Caki2 (cell line): ENCODE measurements at regions not wholly inside any gene's neighbourhood (a gene's known extent, or its start where the extent isn't known, plus 50 kb on each side); places are given as distances from the start of the nearest gene placed in this dataset.

ENCODE experiments used
- DNase-seq: peaks from one replicate; pipeline ENCODE4 v3.0.0-alpha.2; 2015; ENCODE audit warnings: low read depth
- in situ Hi-C: cut with HindIII; loops from 2 replicates; pipeline ENCODE4 v1.10.0; 2016; ENCODE audit warnings: low sequenced_read_pairs, low pct_unique_long_range_greater_than_20kb, mixed read lengths

DNA sequence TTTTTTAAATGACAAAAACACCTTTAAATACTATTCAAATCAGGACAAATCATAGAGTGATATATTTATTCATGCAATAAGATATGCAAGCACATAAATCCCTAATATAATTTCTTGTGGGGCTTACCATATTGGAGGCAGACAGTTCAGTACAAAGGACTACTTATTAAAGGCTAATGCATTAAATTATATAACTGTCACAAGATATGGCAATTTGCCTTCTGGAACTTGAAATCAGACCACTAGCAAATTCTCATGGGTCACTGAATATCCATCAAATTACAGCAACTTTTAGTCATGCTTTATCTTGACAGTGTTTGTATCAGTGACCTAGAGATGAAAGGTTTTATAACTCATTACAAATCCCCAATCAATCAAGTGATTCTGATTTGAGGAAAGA is 54.1 kb upstream of the NCAM2 start:
- in situ Hi-C loops = no loop called here
- DNase-seq = no peak

- no peak for DNase-seq
- in situ Hi-C loops = no loop called here
These were observed 51.5 kb upstream of the NCAM2 start for GRCh38 chr21:20946701-20947100.
